IPS-20b (cell line): ENCODE measurements at regions not wholly inside any gene's neighbourhood (a gene's known extent, or its start where the extent isn't known, plus 50 kb on each side); places are given as distances from the start of the nearest gene placed in this dataset.

Experiments used
- H3K27ac ChIP-seq: one replicate; pipeline ENCODE4 v1.5.1; 2013; ENCODE audit warnings: low read length
- H3K27me3 ChIP-seq: 2 replicates; pipeline ENCODE4 v1.6.1; 2013; ENCODE audit warnings: mild to moderate bottlenecking, low read length, inconsistent platforms; ENCODE audit not compliant: insufficient read depth
- H3K36me3 ChIP-seq: 2 replicates; pipeline ENCODE4 v1.6.1; 2013; ENCODE audit warnings: low read depth, mild to moderate bottlenecking, inconsistent platforms, low read length, moderate library complexity; ENCODE audit not compliant: insufficient read depth
- H3K4me1 ChIP-seq: 2 replicates; pipeline ENCODE4 v1.6.1; 2013; ENCODE audit warnings: mild to moderate bottlenecking, control low read depth, inconsistent platforms, low read length, moderate library complexity; ENCODE audit not compliant: insufficient read depth
- H3K4me3 ChIP-seq: 2 replicates; pipeline ENCODE4 v1.5.1; 2013; ENCODE audit warnings: mild to moderate bottlenecking, low read length, inconsistent platforms
- H3K9ac ChIP-seq: 2 replicates; pipeline ENCODE4 v1.6.1; 2013; ENCODE audit warnings: low read depth, mild to moderate bottlenecking, inconsistent platforms, low read length, moderate library complexity
- H3K9me3 ChIP-seq: 2 replicates; pipeline ENCODE4 v1.6.1; 2013; ENCODE audit warnings: mild to moderate bottlenecking, low read depth, low read length, inconsistent platforms; ENCODE audit not compliant: insufficient read depth

DNA sequence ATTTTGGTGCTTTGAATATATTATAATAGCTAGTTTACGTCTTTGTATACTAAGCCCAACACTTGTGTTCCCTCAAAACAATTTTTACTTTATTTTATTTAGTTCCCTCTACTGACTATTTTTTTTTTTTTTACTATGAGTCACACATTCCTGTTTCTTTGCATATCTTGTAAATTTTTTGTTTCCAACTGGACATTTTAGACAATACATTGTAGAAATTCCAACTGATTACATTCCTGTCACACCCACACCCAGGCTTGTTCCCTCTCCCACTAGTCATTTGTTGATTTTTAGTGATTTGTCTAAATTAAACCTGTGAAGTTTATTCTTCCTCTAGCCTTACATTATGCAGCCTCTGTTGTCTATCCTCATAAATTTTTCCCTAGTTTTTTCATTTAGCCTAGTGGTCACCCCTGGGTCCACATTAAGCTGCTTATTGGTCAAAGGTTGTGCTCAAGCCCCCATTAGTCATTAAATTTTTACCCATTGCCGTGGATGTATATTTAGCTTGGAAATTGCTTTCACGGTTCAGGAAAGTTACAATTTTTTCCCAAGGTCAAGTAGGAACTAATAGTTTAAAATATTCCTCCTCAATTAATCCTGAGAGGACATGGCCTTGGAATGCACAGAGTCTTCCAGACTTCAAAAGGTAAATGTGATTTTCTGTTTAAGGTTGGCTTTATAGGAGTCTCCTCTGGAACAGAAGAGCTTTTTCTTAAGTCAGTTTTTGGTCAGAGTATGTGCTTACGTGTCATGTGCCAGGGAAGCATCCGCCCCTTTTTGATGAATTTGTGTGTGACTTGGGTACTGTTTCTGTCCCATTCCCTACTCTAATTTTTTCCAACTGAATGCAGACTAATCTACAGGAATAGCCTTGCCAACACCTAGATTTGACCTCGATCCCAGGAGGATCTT lies 207.6 kb upstream of the TMEM72 start:
- no peaks in the 10 kb centered on the region for H3K36me3 ChIP-seq
- H3K27me3 ChIP-seq: no peaks in the 10 kb centered on the region
- H3K4me1 ChIP-seq: no peaks in the 10 kb centered on the region
- H3K9ac ChIP-seq: no peak overlapping the region
- peaks cover 9% of the 10 kb centered on the region for H3K9me3 ChIP-seq
- no peak overlapping the region for H3K4me3 ChIP-seq
- no peak overlapping the region for H3K27ac ChIP-seq

DNA sequence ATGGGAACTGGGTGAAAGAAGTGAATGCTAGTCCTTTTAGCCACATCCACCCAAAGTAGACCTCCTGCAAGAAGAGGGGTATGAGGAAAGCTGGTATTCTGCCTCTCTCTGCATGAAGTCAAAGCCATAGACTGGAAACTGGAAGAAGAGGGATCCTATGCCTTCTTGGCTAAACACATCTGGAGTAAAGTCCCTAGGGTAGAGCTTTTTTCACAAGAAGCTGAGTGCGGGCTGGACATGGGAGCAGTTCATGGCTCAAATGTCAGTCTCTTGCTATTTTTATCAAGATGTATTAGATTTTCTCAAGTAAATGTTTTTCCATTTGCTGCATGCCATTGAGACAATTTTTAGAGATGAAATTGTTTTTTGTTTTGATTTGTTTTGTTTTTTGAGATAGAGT lies 206.5 kb upstream of the TMEM72 start:
- H3K9me3 ChIP-seq: peaks cover 9% of the 10 kb centered on the region
- H3K36me3 ChIP-seq: no peaks in the 10 kb centered on the region
- H3K27ac ChIP-seq: no peak overlapping the region
- H3K9ac ChIP-seq: no peak overlapping the region
- H3K27me3 ChIP-seq: no peaks in the 10 kb centered on the region
- H3K4me1 ChIP-seq: no peaks in the 10 kb centered on the region
- H3K4me3 ChIP-seq: no peak overlapping the region

DNA sequence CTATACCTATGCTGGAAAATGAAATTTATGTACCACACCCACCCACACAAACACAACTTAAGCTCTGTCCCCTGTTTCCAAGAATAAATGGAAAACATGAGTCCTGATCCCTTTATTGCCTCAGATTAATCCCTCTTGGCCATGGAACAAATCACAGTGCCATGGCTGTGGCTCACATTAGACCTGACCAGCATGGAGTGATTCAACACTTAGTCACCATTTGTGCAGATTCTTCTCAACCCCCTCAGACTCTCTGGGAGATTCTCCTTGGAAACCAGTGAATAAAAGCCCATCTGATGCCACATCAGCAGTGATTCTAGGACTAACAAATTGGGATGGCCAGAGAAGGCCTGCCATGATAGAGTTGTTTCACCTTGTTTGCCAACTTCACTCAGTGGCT lies 204.4 kb upstream of the TMEM72 start:
- H3K27ac ChIP-seq: no peak overlapping the region
- no peaks in the 10 kb centered on the region for H3K27me3 ChIP-seq
- no peak overlapping the region for H3K9ac ChIP-seq
- peaks cover 6% of the 10 kb centered on the region for H3K9me3 ChIP-seq
- H3K4me1 ChIP-seq: no peaks in the 10 kb centered on the region
- H3K36me3 ChIP-seq: no peaks in the 10 kb centered on the region
- no peak overlapping the region for H3K4me3 ChIP-seq

DNA sequence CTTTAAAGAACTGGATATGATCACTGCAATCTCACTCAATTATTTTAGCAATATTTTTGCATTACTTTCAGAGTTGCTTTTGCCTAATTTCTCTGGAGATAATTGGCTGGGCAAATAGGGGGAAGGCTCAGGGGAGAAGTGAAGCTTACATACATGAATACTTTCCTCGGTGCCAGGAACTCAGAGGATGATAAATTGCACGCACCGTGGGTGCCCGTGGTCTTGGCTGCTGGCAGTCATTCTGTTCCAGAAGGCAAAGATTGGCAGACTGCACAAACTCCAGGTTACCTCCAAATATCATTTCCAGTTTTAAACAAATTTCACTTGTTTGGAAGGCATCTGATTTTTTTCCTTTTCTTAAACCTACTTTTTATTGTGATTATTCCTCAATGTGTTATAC lies 197.8 kb upstream of the TMEM72 start:
- Histone ChIP-seq H3K27me3 (no peaks in the 10 kb centered on the region), H3K4me1 (no peaks in the 10 kb centered on the region), H3K36me3 (no peaks in the 10 kb centered on the region), H3K27ac (no peak overlapping the region), H3K9ac (no peak overlapping the region), H3K9me3 (no peaks in the 10 kb centered on the region), H3K4me3 (no peak overlapping the region)

DNA sequence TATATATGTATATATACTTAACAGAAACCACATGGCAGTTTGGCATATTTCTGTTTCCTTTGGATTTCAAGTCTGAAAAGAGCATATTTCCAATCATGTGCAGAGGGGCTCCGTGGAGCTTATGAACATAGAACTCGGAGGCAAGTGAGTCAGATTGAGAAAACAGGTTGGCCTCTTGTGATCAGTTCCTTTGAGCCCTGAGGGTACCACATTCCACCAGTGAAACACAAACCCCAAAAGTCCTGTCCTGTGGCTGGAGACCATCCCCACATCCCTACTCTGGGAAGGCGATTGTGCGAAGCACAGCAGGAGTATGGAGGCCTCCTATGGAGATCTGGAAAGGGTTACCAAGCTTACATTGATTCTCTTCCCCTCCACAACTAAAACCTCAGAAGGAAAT lies 196.7 kb upstream of the TMEM72 start:
- Histone ChIP-seq H3K27ac (no peak overlapping the region), H3K27me3 (no peaks in the 10 kb centered on the region), H3K9me3 (no peaks in the 10 kb centered on the region), H3K36me3 (no peaks in the 10 kb centered on the region), H3K4me1 (no peaks in the 10 kb centered on the region), H3K9ac (no peak overlapping the region), H3K4me3 (no peak overlapping the region)

DNA sequence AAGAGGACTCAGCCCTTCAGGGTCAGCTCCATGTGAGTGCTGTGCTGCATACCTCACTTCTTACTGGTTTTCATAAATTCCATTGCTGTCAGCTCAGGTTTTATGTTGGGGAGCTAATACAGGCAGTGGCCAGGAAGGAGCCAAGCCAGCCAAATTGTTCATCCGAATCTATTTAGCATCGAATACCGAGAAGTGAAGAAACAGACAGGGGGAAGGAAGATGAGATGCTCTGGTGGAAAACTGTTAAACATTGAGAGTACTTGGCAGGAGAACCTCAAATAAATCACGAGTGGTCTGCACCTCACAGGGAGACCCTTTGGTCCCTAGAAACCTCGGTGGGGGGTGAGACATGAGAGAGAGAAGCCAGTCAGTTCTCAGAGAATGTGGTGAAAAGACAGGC lies 196.0 kb upstream of the TMEM72 start:
- Histone ChIP-seq H3K4me3 (no peak overlapping the region), H3K9me3 (no peaks in the 10 kb centered on the region), H3K9ac (no peak overlapping the region), H3K27me3 (no peaks in the 10 kb centered on the region), H3K4me1 (no peaks in the 10 kb centered on the region), H3K27ac (no peak overlapping the region), H3K36me3 (no peaks in the 10 kb centered on the region)

DNA sequence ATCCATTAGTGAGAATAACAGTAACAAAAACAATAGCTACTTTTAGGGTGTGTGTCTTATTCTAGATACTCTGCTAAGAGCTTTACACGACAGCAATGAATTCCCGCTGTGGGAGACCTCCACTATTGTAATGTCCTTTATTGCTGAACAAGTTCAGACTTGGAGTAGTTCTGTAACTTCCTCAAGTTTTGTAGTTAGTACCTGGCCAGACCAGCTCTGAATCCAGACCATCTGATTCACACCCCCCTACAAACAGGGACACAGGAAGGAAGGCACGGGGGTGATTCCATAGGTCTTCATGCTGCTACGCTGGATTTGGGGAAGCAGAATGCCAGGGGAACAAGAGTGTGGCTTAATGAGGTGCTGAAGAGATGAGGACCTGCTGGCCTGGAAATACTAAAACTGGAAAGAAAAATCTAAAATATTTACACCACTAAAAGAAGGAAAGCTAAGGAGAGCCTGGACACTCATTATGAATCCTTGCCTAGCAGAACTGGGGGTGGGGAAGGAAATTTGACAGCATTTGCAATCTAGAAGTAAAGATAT lies 194.6 kb upstream of the TMEM72 start:
- no peak overlapping the region for H3K4me3 ChIP-seq
- H3K27me3 ChIP-seq: no peaks in the 10 kb centered on the region
- no peak overlapping the region for H3K9ac ChIP-seq
- H3K36me3 ChIP-seq: no peaks in the 10 kb centered on the region
- no peaks in the 10 kb centered on the region for H3K4me1 ChIP-seq
- H3K9me3 ChIP-seq: no peaks in the 10 kb centered on the region
- no peak overlapping the region for H3K27ac ChIP-seq

DNA sequence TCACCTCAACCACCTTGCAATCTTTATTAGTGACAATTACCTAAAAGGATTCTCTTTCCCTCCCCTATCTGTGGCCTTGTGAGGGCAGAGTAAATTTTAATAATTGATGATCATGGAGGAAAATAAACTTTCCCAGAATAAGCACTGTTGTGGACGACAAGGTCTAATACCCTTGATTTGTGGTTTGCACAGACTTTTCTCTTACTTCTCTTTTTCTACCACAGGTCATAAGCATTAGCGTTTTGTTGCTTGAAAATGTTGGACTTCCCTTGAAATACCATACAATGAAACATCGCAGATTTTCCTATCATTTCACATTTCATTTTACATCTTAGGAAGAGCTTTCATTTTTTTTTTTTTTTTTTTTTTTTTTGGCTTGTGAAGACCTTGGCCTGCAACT lies 188.1 kb upstream of the TMEM72 start:
- Histone ChIP-seq H3K36me3 (no peaks in the 10 kb centered on the region), H3K27ac (no peak overlapping the region), H3K9ac (no peak overlapping the region), H3K4me1 (no peaks in the 10 kb centered on the region), H3K4me3 (no peak overlapping the region), H3K9me3 (no peaks in the 10 kb centered on the region), H3K27me3 (no peaks in the 10 kb centered on the region)

DNA sequence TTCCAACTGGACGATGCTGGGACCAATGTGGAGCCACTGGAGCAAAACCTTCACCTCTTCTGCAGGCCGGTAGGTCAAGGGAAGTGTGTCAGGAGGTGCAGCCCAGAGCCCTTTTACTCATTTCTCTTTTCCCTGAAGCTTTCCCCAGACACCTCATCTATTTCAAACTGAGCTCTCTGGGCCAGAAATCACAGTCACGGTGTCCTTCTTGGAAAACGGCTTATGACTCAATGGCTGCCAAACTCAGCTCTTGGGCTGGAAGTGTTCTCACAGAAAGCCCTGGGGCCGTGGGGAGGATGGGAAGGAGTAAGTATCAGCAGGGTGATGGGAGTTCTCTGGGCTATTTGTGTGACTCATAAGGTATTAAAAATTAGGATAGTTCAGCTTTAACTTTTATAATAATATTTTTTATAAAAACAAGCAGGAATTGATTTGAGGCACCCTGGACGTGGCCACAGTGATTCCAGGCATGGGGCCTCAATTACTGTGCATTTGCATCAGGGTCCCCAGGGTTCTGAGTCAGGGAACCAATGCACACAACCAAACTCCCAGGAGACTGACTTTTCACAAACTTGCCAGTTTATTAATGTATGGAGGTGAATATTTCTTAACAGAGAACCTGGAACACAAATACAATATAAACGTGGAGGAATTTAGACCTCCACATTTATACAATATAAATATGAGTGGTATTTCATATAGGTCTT lies 187.4 kb upstream of the TMEM72 start:
- H3K27me3 ChIP-seq: no peaks in the 10 kb centered on the region
- H3K9me3 ChIP-seq: no peaks in the 10 kb centered on the region
- H3K4me1 ChIP-seq: no peaks in the 10 kb centered on the region
- no peaks in the 10 kb centered on the region for H3K36me3 ChIP-seq
- no peak overlapping the region for H3K9ac ChIP-seq
- H3K4me3 ChIP-seq: no peak overlapping the region
- H3K27ac ChIP-seq: no peak overlapping the region

DNA sequence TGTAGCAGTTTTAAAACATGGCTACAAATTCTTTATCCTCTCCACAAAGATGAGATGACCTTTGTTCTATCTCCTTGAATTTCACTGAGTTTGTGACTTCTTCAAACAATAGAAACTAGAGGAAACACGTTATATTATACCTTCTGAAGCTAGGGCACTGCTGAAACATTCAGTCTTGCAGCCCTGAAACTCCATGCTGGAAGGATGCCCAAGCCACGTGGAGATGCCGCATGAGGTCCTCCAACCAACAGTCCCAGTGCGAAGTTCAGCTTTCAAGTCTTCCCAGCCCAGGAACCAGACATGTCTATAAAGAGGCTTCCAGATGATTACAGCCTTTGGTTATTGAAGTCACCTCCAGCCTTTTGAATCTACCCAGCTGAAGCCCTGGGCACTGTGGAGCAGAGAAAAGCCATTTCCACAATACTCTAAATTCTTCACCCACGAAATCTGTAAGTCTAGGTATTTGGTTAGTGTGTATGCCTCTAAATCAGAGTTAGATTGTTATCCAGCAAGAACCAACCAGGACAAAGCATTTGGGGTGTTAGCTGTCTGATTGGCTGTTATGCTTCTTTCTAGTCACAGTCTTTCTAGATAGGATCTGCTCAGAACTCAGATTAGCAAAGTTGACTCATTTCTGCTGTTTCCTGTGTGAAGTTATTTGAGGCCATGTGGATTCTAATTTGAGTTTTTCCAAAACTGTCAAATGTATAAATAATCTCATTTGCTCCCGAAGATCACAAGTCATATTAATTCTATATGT lies 186.5 kb upstream of the TMEM72 start:
- no peaks in the 10 kb centered on the region for H3K9me3 ChIP-seq
- no peaks in the 10 kb centered on the region for H3K4me1 ChIP-seq
- H3K4me3 ChIP-seq: no peak overlapping the region
- no peaks in the 10 kb centered on the region for H3K27me3 ChIP-seq
- no peaks in the 10 kb centered on the region for H3K36me3 ChIP-seq
- H3K9ac ChIP-seq: no peak overlapping the region
- H3K27ac ChIP-seq: no peak overlapping the region

DNA sequence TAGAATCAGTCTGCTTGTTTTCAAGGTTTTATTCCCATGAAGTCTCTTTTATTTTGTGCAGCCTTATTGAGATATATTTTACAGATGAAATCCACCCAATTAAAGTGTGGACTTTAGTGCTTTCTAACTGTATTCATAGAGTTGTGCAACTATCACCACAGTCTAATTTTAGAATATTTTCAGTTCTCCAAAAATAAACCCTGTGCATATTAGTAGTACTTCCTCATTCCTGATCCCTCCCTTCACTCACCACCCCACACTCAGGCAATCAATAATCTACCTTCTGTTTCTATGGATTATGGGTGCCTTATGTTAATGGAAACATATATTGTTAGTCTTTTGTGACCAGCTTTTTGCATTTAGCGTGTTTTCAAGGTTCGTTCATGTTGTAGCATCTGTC lies 185.7 kb upstream of the TMEM72 start:
- no peaks in the 10 kb centered on the region for H3K9me3 ChIP-seq
- no peak overlapping the region for H3K4me3 ChIP-seq
- no peaks in the 10 kb centered on the region for H3K4me1 ChIP-seq
- H3K36me3 ChIP-seq: no peaks in the 10 kb centered on the region
- no peaks in the 10 kb centered on the region for H3K27me3 ChIP-seq
- H3K9ac ChIP-seq: no peak overlapping the region
- H3K27ac ChIP-seq: no peak overlapping the region
